ENCODE measurements at regions not wholly inside any gene's neighbourhood (a gene's known extent, or its start where the extent isn't known, plus 50 kb on each side); places are given as distances from the start of the nearest gene placed in this dataset.

DNA sequence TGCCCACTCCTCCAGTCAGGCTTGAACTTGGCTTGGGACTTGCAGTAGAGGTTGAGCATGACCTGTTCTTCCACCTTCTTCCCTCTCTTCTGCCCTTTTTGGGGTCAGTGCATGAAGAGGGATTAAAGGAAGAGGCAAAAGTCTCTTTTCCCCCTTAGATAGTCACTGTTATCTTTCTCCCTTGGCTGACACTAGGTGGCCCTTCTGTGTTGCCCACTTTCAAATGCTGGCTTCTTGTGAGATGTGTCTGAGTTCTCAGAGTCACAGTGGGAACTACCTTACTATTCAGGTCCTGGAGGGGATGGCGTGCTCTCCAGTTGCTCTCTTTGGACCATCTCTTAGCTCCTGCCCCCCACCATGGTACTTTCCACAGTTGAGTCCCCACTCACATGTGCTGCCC lies 73.6 kb downstream of the GPR65 start:
- DNase-seq (ENCODE audit: low read depth) (no peak), FAIRE-seq (no peak)
- Histone ChIP-seq H2AFZ (ENCODE audit: low read depth, low read length) (no peak overlapping the region), H3K79me2 (ENCODE audit: insufficient read depth, low read length) (no peaks in the 10 kb centered on the region), H3K4me1 (ENCODE audit: insufficient read depth, low read length) (no peaks in the 10 kb centered on the region), H3K9ac (ENCODE audit: low read length) (no peak overlapping the region), H3K4me3 (ENCODE audit: insufficient read depth, low read depth, low read length) (no peak overlapping the region), H3K4me2 (ENCODE audit: low read length) (no peak overlapping the region), H3K9me3 (ENCODE audit: insufficient read depth, low read depth, low read length) (no peaks in the 10 kb centered on the region), H4K20me1 (ENCODE audit: insufficient read depth, low read length) (no peaks in the 10 kb centered on the region), H3K27me3 (ENCODE audit: insufficient read depth, low read length) (no peaks in the 10 kb centered on the region), H3K27ac (ENCODE audit: low read depth, low read length) (no peak overlapping the region), H3K36me3 (ENCODE audit: insufficient read depth, low read length) (no peaks in the 10 kb centered on the region)
- Mint-ChIP-seq H3K27ac (ENCODE audit: unreplicated experiment) (no peak overlapping the region), H3K27me3 (ENCODE audit: low read depth, unreplicated experiment) (peaks cover 11% of the 10 kb centered on the region), H3K4me3 (ENCODE audit: unreplicated experiment) (no peak overlapping the region), H3K9me3 (ENCODE audit: unreplicated experiment) (no peaks in the 10 kb centered on the region), H3K4me1 (ENCODE audit: low read depth, unreplicated experiment) (no peaks in the 10 kb centered on the region), H3K36me3 (ENCODE audit: low read depth, unreplicated experiment) (no peaks in the 10 kb centered on the region)
- TF ChIP-seq CTCF (IDR thresholded peaks at IDR 0.05; ENCODE audit: insufficient read depth, low read depth, low read length): no peak
- TF ChIP-seq EZH2 (IDR thresholded peaks at IDR 0.05; ENCODE audit: insufficient read depth, low read length): no peak

DNA sequence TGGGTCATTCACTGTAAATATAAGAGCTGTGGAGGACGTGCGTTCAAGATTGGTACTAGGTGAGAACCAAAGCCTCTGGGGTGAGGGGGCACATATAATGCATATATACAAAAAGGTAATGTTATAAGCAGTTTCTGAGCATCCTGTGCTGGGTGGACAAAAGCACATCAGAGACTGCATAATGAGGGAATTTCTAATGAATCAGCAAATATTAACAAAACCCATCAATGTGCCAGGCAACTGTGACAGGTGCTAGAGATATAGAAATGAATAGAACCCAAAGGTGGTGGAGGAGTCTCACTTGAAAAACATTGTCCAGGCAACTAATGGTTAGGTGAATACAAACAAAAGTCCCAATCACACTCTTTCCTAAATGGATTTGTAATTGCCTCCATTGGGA lies 74.7 kb downstream of the GPR65 start:
- no peaks in the 10 kb centered on the region for H4K20me1 ChIP-seq (ENCODE audit: insufficient read depth, low read length)
- no peak overlapping the region for H3K27ac Mint-ChIP-seq (ENCODE audit: unreplicated experiment)
- no peaks in the 10 kb centered on the region for H3K4me1 ChIP-seq (ENCODE audit: insufficient read depth, low read length)
- H3K4me1 Mint-ChIP-seq (ENCODE audit: low read depth, unreplicated experiment): no peaks in the 10 kb centered on the region
- no peaks in the 10 kb centered on the region for H3K9me3 Mint-ChIP-seq (ENCODE audit: unreplicated experiment)
- no peaks in the 10 kb centered on the region for H3K36me3 Mint-ChIP-seq (ENCODE audit: low read depth, unreplicated experiment)
- no peak overlapping the region for H3K4me2 ChIP-seq (ENCODE audit: low read length)
- H3K27ac ChIP-seq (ENCODE audit: low read depth, low read length): no peak overlapping the region
- H3K27me3 ChIP-seq (ENCODE audit: insufficient read depth, low read length): no peaks in the 10 kb centered on the region
- H2AFZ ChIP-seq (ENCODE audit: low read depth, low read length): no peak overlapping the region
- no peaks in the 10 kb centered on the region for H3K9me3 ChIP-seq (ENCODE audit: insufficient read depth, low read depth, low read length)
- no peaks in the 10 kb centered on the region for H3K36me3 ChIP-seq (ENCODE audit: insufficient read depth, low read length)
- H3K9ac ChIP-seq (ENCODE audit: low read length): no peak overlapping the region
- peaks cover 15% of the 10 kb centered on the region for H3K27me3 Mint-ChIP-seq (ENCODE audit: low read depth, unreplicated experiment)
- no peak for DNase-seq (ENCODE audit: low read depth)
- H3K4me3 ChIP-seq (ENCODE audit: insufficient read depth, low read depth, low read length): no peak overlapping the region
- TF ChIP-seq CTCF (IDR thresholded peaks at IDR 0.05; ENCODE audit: insufficient read depth, low read depth, low read length): no peak
- TF ChIP-seq EZH2 (IDR thresholded peaks at IDR 0.05; ENCODE audit: insufficient read depth, low read length): no peak
- H3K4me3 Mint-ChIP-seq (ENCODE audit: unreplicated experiment): no peak overlapping the region
- FAIRE-seq: no peak
- H3K79me2 ChIP-seq (ENCODE audit: insufficient read depth, low read length): no peaks in the 10 kb centered on the region

GRCh38 chr14:88085736-88086135 lies 80.8 kb downstream of the GPR65 start:
- Mint-ChIP-seq H3K27me3 (ENCODE audit: low read depth, unreplicated experiment) (peaks cover 15% of the 10 kb centered on the region), H3K9me3 (ENCODE audit: unreplicated experiment) (no peaks in the 10 kb centered on the region), H3K4me1 (ENCODE audit: low read depth, unreplicated experiment) (no peaks in the 10 kb centered on the region), H3K27ac (ENCODE audit: unreplicated experiment) (no peak overlapping the region), H3K4me3 (ENCODE audit: unreplicated experiment) (no peak overlapping the region), H3K36me3 (ENCODE audit: low read depth, unreplicated experiment) (no peaks in the 10 kb centered on the region)
- Histone ChIP-seq H3K4me1 (ENCODE audit: insufficient read depth, low read length) (no peaks in the 10 kb centered on the region), H2AFZ (ENCODE audit: low read depth, low read length) (no peak overlapping the region), H3K79me2 (ENCODE audit: insufficient read depth, low read length) (no peaks in the 10 kb centered on the region), H3K4me2 (ENCODE audit: low read length) (no peak overlapping the region), H3K4me3 (ENCODE audit: insufficient read depth, low read depth, low read length) (no peak overlapping the region), H3K36me3 (ENCODE audit: insufficient read depth, low read length) (no peaks in the 10 kb centered on the region), H3K27ac (ENCODE audit: low read depth, low read length) (no peak overlapping the region), H3K9me3 (ENCODE audit: insufficient read depth, low read depth, low read length) (no peaks in the 10 kb centered on the region), H3K27me3 (ENCODE audit: insufficient read depth, low read length) (no peaks in the 10 kb centered on the region), H4K20me1 (ENCODE audit: insufficient read depth, low read length) (no peaks in the 10 kb centered on the region), H3K9ac (ENCODE audit: low read length) (no peak overlapping the region)
- DNase-seq (ENCODE audit: low read depth) (no peak), FAIRE-seq (no peak)
- TF ChIP-seq CTCF (IDR thresholded peaks at IDR 0.05; ENCODE audit: insufficient read depth, low read depth, low read length) (no peak), EZH2 (IDR thresholded peaks at IDR 0.05; ENCODE audit: insufficient read depth, low read length) (no peak)
